ENCODE measurements at regions not wholly inside any gene's neighbourhood (a gene's known extent, or its start where the extent isn't known, plus 50 kb on each side); places are given as distances from the start of the nearest gene placed in this dataset.

- peak; percentile 28 for DNase-seq (ENCODE audit: low read depth, low spot score)
These were observed 225.0 kb upstream of the PRMT6 start for GRCh38 chr1:106831511-106831910.

DNA sequence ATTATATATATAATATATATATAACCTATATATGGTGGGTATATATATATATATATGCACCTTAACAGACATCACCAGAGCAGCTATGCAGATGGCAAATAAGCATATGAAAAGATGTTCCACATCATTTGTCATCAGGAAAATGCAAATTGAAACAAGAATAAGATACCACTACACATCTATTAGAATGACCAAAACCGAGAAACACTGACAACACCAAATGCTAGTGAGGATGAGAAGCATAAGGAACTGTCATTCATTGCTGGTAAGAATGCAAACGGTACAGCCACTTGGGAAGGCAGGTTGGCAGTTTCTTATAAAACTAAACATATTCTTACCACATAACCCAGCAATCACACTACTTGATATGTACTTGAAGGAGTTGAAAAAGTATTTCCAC lies 219.8 kb upstream of the PRMT6 start:
- DNase-seq (ENCODE audit: low read depth, low spot score): no peak

- no peak for DNase-seq (ENCODE audit: low read depth, low spot score)
These were observed 213.0 kb upstream of the PRMT6 start for GRCh38 chr1:106843518-106843917.

DNA sequence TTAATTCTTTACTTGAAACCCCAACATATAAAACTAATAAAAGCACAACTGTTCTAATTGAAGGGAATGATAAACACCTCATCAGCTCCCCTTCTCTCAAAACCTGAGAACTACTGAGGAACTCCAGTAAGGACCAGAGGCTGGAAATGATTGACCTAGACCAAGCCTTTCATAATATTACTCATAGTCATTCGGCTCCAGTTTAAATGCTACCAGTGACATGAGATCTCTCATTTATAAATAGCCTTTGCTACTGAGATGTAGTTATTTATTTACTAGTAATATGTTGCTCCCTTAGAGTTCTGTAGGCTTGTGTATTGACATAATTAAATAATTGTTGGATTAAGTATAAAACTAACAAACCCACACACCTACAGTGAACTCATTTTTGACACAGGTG lies 209.8 kb upstream of the PRMT6 start:
- no peak for DNase-seq (ENCODE audit: low read depth, low spot score)

DNA sequence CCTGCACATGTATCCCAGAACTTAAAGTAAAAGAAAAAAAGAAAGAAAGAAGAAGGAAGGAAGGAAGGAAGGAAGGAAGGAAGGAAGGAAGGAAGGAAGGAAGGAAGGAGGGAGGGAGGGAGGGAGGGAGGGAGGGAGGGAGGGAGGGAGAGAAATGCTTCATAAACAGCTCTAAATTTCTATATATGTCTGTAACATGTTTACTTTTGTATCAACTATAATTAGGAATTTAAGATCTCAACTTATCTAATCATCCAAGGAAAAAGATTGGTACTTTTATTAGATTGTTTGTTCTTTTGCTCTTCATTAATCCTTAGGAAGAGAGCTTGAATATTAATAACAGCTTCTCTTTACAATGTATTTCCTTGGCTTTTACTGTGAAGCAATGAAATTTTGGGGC lies 195.4 kb upstream of the PRMT6 start:
- DNase-seq (ENCODE audit: low read depth, low spot score): no peak

DNA sequence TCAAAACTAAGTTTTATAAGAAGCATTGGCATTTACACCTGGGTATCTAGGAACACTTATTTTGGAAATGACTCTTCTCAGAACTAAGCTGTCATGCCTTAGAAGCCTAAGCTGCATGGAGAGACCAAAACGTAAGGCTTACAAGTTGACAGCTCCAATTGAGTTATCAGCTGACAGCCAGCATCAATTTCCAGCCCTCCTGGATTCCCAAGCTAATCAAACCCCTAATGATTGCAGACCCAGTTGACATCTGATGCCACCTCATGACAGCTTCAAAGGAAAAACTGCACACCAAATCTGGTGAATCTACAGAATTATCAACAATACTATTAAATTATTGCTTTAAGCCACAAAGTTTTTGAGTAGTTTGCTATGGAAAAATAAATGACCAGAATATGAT lies 187.6 kb upstream of the PRMT6 start:
- DNase-seq (ENCODE audit: low read depth, low spot score): no peak

GRCh38 chr1:106875622-106876021 lies 180.9 kb upstream of the PRMT6 start:
- no peak for DNase-seq (ENCODE audit: low read depth, low spot score)

GRCh38 chr1:106876384-106876783 lies 180.1 kb upstream of the PRMT6 start:
- no peak for DNase-seq (ENCODE audit: low read depth, low spot score)

GRCh38 chr1:106879538-106879937 lies 176.9 kb upstream of the PRMT6 start:
- peak; percentile 8 for DNase-seq (ENCODE audit: low read depth, low spot score)

DNA sequence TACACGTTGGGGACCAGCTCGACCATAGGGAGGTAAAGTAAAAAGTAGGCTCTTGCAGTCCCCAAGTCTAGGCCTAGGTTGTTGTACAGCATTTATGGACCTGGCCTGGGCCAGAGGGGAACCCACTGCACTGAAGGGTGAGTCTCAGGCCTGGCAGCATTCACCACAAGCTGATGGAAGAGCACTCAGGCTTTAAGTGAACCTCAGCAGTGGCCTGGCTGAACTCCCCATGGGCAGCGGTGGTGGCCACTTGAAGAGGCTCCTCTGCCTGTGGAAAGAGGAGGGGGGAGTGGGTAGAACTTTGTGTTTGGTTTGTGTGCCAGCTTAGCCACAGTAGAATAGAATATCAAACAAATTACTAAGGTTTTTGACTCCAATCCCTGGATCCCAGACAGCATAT lies 176.2 kb upstream of the PRMT6 start:
- no peak for DNase-seq (ENCODE audit: low read depth, low spot score)

GRCh38 chr1:106883208-106883607 lies 173.3 kb upstream of the PRMT6 start:
- DNase-seq (ENCODE audit: low read depth, low spot score): no peak

- DNase-seq (ENCODE audit: low read depth, low spot score): no peak
These were observed 167.4 kb upstream of the PRMT6 start for GRCh38 chr1:106889059-106889458.

- DNase-seq (ENCODE audit: low read depth, low spot score): no peak
These were observed 166.9 kb upstream of the PRMT6 start for GRCh38 chr1:106889583-106889982.

DNA sequence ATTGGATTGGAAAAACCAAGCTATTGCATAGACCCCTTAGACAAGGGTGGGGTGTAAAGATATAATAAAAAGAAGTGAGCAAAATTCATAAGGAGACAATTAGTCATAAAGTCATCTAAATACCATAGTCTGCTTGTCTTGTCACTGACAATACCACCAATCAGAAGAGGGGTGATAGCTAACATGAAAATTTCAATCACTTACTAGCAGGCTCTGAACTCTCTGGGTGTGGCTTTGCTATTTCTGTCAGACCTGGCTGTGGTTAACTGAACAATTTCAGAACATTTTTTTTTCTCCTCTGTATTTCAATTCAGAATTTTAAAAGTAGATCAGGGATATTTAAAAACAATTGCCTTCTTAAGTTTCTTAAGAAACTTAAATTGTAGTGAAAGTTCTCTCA lies 158.5 kb upstream of the PRMT6 start:
- no peak for DNase-seq (ENCODE audit: low read depth, low spot score)

- DNase-seq (ENCODE audit: low read depth, low spot score): no peak
These were observed 156.8 kb upstream of the PRMT6 start for GRCh38 chr1:106899644-106900043.

DNA sequence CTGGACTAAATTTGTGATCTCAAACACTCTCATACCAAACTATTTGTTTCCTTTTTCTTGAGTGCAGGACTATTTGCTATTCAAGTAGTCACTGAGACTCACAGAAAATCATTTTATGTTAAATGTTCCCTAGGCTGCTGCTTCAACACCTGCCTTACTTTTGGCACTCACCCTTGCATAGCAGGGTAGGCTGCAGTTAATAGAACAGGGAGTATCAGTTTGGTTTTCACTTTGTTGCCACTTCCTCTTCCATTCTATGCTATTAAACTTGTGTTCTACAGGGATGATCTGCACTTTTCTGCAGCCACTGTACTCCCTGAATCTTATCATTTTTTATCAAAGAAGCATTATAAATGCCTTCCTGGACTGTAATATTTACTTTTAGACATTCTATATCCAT lies 148.7 kb upstream of the PRMT6 start:
- DNase-seq (ENCODE audit: low read depth, low spot score): no peak

DNA sequence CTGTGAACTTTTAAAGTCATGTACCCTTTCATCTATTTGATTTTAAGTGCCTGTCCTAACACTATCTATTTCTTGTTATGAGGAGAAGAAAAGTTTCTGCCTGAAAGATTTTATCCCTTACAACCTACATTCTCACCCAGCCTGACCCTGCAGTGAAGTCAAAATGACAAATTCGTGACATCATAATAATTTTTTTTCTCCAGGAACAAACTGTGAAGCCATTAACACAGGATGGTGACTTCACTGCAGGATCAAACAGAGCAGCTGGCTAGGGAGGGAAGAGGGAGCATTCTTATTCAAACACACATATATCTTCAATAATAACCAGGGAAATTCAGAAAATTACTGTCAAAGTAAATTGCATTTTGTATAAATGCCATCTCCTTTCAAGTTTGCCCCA lies 147.8 kb upstream of the PRMT6 start:
- no peak for DNase-seq (ENCODE audit: low read depth, low spot score)

- DNase-seq (ENCODE audit: low read depth, low spot score): no peak
These were observed 145.7 kb upstream of the PRMT6 start for GRCh38 chr1:106910798-106911197.

DNA sequence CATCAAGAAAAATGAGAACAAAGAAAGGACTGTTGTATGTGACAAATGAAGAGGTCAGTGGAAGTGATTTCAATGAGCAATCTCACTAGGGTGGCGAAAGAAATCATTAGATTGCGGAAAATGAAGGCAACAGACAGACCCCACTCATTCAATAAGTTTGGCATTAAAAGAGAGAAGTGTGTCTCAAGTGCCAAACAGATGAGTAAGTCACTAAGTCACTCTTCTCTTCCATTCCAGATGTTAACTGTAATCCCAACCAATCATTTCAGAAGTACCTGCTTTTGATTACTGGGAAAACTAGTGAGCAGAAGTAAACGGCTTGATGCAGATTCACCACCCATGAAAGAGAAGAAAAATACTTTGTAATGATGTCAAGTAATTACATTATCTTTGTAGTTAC lies 144.3 kb upstream of the PRMT6 start:
- DNase-seq (ENCODE audit: low read depth, low spot score): no peak

- DNase-seq (ENCODE audit: low read depth, low spot score): peak; percentile 7
These were observed 135.3 kb upstream of the PRMT6 start for GRCh38 chr1:106921186-106921585.

GRCh38 chr1:106924360-106924759 lies 132.1 kb upstream of the PRMT6 start:
- peak; percentile 80 for DNase-seq (ENCODE audit: low read depth, low spot score)

DNA sequence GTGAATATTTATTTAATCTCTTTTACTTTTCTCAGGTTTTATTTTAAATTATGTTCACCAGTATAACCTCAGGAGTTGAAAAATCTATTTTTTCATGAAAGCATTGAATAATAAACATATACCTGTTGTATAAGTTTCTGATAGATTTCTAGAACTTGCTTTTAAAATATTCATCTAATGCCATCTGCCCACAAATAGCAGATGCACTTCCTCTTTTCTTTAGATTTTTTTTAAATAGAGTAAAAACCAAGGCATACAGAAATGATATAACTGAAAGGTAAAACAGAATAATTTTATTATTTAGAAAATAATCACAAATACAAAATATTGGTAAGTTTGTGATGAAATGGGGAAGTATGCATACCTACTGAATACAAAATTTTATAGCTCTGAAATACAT lies 130.7 kb upstream of the PRMT6 start:
- no peak for DNase-seq (ENCODE audit: low read depth, low spot score)

DNA sequence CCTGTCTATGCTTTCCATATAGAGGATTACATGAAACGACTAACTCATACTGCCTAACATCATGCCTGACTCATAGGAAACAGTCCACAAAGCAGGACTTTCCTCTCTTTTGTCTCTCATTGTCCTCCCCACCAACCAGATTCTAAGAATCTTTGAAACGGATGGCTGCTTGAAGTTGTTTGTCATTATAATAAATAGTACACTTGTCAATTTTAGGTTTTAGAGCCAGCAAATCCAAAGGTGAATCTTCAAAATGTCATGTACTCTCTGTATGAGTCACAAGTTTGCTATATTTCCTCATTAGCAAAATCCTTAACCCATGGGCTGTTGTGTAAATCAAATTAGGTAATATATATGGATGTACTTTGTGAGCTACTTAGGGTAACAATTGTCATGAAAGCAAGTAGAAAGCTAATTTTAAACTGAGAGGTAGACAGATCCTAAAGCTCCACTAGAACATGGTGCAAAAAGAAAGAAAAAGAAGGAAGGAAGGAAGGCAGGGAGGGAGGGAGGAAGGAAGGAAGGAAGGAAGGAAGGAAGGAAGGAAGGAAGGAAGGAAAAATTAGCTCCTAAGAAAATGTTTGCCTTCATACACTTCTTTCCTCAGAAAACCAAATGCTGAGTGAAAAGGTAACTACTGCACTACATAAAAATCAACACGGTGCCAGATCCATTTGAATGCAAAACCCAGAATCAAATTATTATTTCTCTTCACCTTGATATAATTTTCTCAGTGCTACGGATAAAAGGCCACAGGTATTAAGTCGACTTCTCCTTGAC lies 129.5 kb upstream of the PRMT6 start:
- peak; percentile 6 for DNase-seq (ENCODE audit: low read depth, low spot score)

DNA sequence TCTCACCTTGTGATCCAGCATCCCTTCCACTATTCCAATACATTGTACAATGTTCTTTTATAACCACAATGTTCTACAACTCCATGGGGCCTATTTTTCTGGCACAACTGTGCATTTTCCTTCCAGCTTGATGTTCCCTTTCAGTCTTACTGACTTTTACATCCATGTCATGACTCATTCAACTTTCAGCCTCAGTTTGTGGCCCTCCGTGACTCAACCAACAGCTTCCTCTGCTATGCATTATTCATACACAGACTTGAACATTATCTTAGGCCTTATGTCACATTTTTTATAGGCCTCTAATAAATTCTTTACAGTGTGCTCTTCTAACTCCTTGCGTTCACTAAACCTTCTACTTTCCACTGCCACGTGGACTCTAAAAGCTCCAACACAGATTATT lies 119.4 kb upstream of the PRMT6 start:
- DNase-seq (ENCODE audit: low read depth, low spot score): peak; percentile 75
